GM19468 (cell line): ENCODE measurements at regions not wholly inside any gene's neighbourhood (a gene's known extent, or its start where the extent isn't known, plus 50 kb on each side); places are given as distances from the start of the nearest gene placed in this dataset.
"Not testable (repeated sequence)": the region's sequence is repeated elsewhere in the genome, so short reads cannot be mapped to it uniquely, and the experiment has no call there.

ENCODE experiments used
- ATAC-seq: cut with Tn5 transposase; IDR thresholded peaks from one replicate; pipeline ENCODE4 v1.9.1; 2021; ENCODE audit warnings: mild to moderate bottlenecking, moderate library complexity, moderate number of reproducible peaks; ENCODE audit not compliant: unreplicated experiment; ENCODE audit errors: extremely low read depth

DNA sequence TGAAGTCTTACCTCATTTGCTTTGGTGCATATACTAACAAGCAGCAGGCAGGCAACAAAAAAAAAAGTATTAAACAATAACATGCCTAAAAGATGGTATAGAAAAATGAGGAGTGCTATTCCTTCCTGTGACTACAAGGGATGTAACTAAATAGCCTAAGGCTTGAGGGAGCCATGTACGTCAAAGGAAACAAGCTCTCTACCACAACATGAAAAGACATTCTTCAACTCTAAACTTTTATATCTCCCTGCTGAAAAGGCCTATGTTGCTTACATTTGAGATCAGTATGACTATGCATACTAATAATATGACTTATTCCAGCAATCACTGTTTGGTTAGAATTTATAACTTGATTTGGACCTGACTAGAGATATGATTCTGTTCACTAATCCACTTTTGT lies 347.9 kb downstream of the ADCYAP1 start:
- no peak for ATAC-seq

DNA sequence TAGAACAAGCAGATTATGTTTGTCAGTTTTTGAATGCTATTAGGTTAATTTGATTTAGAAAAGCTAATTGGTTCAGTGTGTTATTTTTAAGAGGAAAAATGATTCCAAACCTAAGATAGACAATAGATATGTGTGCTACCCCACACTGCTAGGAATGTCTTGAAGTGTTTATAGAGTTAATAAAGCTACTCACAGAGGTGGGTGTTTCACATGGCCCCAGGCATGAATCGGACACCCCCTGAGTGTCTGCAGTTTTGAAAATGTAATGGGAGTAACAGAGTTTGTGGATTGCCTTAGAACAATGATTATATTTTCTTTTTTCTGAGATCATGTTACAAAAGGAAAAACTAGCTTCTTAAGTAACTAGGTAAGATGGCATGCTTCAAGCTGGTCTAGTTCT lies 348.3 kb downstream of the ADCYAP1 start:
- no peak for ATAC-seq

DNA sequence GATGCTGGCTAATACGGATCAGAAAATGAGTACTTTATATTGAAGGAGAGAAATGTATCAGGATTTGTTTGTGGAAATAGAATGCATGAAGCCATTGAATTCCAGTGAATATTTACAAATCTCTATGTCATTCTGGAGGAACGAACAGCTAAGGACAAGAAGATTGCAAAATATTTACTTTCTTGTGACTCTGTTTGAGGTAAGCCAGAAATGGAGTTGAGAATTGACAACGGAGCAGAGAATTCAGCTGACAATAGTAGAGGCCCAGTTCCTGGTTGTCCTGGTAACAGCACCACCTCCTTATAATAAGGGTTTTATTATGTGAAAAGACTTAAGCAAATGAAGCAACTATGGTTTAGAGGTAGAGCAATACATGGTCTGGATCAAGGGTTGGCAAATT lies 349.2 kb downstream of the ADCYAP1 start:
- ATAC-seq = no peak

DNA sequence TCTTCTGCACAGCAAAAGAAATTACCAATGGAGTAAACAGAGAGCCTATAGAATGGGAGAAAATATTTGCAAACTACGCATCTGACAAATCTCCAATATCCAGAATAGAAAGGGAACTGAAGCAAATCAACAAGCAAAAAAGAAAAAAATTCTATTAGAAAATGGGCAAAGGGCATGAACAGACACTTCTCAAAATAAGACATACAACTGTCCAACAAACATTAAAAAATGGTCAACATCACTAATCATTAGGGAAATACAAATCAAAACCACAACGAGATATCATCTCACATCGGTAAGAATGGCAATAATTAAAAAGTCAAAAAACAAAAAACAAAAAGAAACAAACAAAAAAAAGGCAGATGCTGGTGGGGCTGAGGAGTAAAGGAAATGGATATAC lies 356.4 kb downstream of the ADCYAP1 start:
- ATAC-seq = no peak

DNA sequence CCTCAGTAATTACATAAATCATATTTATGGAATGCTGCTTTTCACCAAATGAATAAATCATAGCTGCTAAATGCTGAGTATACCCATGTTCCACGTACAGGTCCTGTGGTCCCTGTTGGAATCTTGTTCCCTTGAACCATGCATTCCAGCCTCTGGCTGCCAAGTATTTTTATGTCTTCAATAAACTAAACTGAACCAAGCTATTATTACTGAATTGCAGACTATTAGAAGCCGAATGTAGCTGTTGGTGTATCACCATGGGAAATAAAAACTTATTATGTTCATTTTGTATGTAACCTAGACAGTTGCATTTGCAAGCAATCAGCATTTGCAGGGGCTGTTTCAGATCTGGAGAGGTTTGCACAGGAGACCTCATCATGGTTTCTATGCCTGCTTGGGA lies 362.4 kb downstream of the ADCYAP1 start:
- no peak for ATAC-seq

DNA sequence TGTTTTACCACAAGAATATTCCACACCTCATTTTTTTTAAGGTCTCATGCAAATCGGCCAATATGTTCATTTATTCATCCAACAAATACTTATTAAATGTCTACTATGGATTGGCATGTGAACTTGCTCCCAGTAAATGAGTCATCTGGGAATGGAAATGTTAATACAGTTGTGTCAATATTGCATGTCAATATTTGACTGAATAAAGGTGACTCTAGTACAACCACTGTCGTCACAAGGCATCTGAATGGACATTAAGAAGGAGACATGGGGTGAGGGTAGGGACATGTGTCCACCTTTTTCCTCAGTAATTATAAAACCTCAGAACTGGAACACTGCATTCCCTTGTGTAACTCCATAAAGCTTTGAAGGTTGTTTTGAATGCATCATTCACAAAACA lies 365.4 kb downstream of the ADCYAP1 start:
- no peak for ATAC-seq

DNA sequence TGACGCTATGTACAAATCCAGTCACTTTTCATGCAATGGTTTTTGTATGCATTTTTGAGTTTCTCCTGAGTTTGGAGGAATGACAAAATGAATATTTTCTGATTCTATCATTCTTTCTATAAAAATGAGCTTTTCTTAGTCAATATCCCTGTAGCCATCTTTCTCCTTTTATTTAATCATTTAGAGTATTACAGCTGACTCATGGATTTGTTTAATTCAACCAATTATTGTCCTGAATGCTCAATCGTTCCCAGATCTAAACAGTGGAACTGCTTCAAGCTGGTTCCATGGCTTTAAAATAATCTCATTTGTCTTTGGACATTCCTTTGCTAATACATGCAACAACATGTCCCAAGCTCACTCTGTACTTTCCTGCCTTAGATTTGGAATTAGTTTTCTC lies 368.8 kb downstream of the ADCYAP1 start:
- no peak for ATAC-seq

DNA sequence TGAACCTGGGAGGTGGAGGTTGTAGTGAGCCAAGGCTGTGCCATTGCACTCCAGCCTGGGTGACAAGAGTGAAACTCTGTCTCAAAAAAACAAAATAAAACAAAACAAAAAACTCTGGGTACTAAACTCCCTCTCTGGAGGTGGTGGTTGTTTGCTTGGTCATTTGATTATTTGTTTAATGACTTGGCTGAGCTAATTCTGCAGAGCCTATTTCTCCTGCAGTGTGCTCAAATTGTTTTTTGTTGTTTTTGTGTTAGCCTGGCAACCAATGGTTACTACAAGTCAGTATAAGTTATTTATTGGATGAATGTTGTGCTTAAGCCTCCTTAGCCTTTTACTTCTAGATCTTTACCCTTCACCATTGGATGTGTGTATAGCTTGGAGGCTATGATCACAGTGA lies 387.5 kb downstream of the ADCYAP1 start:
- ATAC-seq = no peak

DNA sequence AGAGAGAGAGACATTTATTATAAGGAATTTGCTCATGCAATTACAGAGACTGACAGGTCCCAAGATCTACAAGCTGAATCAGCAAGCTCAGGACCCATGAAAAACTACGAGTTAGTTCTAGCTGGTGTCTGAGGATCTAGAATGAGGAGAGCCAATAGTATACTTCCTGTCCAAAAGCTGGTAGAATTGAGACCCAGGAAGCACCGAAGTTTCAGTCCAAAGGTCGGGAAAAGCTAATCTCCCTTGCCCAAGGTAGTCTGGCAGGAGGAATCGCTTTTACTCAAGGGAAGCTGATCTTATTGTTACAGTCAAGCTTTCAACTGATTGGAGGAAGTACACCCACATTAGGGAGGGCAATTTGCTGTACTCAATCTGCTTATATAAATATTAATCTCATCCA lies 389.6 kb downstream of the ADCYAP1 start:
- ATAC-seq = no peak

DNA sequence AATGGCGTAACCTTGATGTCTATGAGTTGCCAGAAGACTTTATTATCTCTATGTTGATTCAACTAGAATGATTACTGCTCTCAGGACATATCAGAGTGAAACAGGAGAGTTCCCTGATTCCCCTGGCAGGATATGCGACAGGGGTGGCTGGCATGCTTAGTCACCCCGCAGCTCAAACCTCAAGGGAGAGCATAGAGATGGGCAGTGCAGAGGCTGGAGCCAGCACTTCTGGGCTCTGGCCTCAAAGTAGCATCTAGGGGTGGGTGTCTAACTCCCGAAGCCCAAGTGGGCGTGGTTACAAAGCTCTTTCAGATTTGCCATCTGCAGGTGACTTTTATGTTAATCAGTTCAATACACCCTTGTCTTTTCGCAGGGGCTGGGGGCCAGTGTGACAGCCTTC lies 391.6 kb downstream of the ADCYAP1 start:
- ATAC-seq = no peak

DNA sequence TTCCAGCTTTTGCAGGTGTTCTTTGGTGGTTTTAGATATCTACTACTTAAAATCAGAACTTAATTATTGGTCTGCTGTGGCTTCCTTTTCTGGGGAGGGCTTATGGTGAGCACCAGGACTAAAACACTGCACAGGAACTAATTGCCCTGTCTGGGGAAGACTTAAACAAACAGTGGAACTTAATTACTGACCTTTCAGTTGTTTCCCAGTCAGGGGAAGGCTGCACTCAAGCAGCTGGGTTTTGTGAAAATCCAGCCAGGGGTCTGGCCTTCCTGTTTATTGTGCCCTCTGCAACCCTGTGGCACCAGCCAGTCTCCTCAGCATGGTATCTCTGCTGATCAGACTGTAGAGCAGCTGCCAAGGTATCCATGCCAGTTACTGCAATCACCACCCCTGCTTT lies 398.2 kb downstream of the ADCYAP1 start:
- no peak for ATAC-seq

DNA sequence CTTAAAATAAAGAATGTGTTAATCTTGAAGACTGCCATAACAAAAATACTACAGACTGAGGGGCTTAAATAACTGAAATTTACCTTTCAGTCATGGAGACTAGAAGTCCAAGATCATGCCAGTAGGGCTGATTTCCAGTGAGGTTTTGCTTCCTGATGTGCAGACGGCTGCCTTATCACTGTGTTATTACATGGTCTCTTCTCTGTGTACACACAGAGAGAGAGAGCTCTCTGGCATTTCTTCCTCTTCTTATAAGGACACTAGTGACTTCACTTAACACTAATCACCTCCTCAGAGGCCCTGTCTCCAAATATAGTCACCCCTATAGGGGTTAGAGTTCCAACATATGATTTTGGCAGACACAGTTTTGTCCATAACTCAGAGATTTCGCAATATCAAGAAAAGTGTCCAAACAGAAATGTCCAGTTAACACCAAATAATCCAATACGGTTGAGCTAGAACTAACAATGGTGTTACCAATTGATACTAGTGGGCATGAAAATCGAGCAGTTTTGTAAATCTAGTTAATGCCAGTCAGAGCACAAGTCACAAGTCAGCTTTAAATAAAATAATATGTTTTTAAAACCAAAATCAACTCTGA lies 399.8 kb downstream of the ADCYAP1 start:
- ATAC-seq = no peak

DNA sequence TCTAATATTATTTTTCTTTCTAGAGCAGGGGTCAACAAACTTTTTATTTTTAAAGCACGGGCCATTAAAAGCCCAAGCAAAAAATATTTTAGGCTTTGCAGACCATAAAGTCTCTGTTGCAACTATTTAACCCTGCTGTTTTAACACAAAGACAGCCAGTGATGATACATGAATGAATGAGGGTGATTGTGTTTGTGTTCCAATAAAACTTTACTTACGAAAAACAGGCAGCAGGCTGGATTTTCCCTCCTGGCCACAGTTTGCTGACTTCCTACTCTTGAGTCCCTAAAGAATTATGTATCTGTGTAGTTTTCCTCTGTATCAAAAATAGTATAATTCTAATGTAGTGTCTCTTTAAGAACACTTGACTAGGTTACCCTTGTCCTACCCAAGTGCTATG lies 402.0 kb downstream of the ADCYAP1 start:
- no peak for ATAC-seq

DNA sequence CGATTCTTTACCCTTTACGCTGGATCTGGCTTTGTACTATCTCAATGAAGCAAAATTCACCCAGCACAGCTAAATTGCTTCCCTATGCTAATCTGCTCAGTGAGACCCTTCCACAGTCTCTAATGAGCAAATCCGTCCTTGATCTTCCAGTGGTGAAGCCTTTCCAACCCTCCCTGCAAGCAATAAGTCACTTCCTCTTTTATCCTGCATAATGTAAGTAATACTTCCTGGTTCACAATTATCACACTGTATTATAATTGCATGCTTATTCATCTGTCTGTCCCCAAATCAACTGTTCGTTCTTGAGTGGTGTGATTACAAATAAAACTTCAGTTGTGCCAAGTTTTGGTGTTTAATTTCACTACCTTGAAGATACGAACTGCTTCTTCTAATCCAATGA lies 404.0 kb downstream of the ADCYAP1 start:
- no peak for ATAC-seq

DNA sequence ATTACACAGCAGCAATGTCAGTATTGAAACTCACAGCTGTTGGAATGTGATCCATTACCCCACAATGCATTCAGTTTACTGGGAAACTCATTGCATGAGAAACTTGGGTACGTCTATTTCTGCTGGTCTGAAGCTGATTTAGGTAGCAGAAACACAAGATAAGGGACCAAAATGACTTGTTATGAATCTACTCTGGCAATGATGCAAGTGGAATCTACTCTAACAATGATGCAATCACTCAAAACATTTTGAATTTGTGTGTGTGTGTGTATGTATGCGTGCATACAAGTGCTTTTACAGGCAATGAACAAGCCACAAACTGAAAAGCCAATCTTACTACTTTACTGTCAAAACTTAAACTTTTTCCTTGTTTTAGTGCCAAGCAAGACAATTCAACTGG lies 406.7 kb downstream of the ADCYAP1 start:
- no peak for ATAC-seq

DNA sequence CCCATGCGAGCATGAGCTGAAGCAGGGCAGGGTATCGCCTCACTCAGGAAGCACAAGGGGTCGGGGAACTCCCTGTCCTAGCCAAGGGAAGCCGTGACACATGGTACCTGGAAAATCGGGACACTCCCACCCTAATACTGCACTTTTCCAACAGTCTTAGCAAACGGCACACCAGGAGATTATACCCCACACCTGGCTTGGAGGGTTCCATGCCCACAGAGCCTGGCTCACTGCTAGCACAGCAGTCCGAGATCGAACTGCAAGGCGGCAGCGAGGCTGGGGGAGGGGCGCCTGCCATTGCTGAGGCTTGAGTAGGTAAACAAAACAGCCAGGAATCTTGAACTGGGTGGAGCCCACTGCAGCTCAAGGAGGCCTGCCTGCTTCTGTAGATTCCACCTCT lies 430.7 kb downstream of the ADCYAP1 start:
- ATAC-seq = not testable (repeated sequence)

DNA sequence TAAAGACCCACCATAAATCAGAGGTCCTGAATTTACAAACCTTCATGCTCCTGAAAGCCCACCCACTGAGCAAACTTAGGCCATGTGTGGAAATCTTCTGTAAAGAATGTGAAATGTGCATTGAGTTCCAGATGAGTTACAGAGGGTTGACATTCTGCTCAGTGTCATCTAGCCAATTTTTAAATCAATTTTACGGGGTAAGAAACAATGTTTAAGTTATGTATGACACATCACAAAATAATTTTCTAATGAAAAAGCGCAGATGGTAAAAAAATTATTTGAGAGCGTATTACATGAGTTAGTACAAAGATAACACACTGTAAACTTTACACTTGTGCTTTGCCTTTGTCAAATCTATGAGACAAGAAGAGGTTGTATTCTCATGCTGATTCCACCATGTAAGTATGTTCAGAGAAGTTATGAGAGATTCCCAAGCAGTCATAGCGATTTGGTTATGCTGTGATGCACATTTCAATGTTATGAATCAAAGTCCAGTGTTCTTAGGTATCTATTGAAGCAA lies 446.3 kb downstream of the ADCYAP1 start:
- no peak for ATAC-seq

DNA sequence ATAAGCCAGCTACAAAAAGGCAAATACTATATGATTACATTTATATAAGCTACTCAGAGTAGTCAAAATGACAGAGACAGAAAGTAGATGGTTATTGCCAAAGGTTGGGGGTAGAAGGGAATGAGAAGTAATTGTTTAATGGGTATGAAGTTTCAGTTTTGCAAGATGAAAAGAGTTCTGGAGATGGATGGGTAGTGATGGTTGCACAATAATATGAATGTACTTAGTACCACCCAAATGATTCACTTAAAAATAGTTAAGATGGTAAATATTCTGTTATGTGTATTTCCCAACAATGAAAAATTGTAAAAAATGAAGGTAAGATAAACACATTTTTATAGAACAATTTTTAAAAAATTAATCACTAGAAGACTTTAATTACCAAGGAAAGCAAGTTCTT lies 448.4 kb downstream of the ADCYAP1 start:
- no peak for ATAC-seq

DNA sequence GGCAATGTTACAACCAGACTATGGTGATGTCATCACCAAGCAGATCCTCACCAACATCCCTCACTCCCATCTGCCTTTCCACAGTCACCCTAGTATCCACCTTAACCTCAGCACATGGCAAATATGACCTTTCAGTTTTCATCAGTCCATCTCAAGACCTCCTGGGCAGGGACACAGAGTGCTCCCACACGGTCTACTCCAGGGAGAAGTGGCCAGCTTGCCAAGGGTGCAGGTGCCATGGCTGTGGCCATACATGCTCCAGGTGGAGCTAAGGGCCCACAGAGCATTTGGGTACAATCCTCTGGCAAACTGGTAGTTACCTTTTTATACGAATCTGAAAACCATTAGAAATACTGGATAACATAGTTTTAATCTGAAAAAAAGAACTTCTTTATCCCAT lies 453.1 kb downstream of the ADCYAP1 start:
- ATAC-seq = no peak

DNA sequence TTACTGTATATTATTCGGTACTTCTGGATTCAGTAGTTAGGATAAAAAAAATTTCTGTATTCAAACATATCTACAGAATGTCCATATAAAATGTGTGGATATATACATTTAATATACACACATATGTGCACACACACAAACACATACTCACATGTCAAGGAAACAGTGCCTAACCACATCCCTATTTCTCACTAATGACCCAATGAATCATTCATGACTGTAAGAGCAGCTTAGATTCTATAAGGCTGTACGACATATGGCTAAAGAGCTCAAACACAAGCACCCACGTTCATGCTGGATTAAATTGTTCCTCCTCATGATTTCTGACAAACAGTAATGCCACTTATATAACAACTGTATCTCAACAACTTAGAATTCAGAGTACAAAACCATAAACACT lies 457.3 kb downstream of the ADCYAP1 start:
- no peak for ATAC-seq

DNA sequence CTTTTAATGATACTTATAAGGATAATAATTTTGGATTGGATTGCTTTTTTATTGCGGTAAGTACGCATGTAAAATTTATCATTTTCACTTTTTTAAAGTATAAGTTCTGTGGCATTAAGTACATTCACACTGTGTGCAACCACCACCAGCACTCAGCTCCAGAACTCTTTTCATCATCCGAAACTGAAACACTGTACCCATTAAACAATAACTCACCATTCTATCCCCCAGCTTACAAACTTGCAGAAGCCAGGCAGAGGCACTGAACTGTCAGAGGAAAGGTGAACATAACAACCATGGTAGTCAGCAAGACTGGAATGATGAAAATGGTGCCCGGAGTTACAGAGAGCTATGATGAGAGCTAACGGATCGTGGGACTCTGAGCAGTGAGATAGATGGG lies 465.9 kb downstream of the ADCYAP1 start:
- ATAC-seq = no peak

DNA sequence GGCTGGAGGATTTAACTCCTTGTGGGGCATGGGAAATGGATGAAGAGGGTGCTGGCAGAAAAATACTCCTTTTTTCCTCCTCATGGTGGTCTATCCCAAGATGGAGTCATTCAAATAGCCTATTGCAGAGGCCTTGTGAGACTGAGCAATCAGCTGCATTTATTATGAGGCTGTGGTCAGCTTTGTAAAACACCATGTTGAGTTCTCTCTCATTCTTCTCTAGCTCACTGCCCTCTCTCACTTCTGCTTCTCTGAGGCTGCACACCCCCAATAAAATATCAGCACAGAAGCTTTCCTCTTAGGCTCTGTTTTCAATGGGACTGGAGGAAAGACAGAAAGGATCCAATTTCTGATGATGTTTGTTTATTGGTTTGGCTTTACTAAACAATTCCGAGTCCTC lies 467.1 kb downstream of the ADCYAP1 start:
- no peak for ATAC-seq

DNA sequence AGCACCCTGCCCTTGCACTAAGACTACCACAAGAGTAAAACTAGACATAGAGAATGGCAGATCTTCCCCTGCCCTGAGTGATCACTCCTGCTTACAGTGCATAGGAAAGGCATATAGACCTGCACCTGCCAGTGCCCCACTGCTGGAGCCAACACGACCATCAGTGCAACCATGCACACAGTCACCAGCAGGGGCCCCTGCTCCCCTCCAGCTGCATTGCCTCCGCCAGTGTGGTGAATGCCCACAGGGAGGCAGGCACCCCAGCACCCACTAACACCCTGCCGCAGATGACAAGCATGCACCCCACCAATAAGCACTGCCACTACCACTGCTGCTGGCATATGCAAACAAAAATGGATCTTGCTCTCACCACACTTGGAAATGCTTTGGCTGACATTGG lies 478.8 kb downstream of the ADCYAP1 start:
- no peak for ATAC-seq
